Neural cell (in vitro differentiated cells): ENCODE measurements at regions not wholly inside any gene's neighbourhood (a gene's known extent, or its start where the extent isn't known, plus 50 kb on each side); places are given as distances from the start of the nearest gene placed in this dataset.

Experiments used
- H2AFZ ChIP-seq: fragments of 200-600, 300-800 bp; sonication (generic), shearing (Covaris generic); 2 replicates; pipeline ENCODE4 v1.6.0; 2014; ENCODE audit warnings: low read depth, mild to moderate bottlenecking, antibody characterized with exemption, low read length, moderate library complexity
- H3F3A ChIP-seq: fragments of 200-600 bp; shearing (Covaris generic); 2 replicates; pipeline ENCODE4 v1.6.1; 2016; ENCODE audit warnings: mild to moderate bottlenecking, moderate library complexity, mixed read lengths, antibody characterized with exemption, low read length; ENCODE audit not compliant: insufficient read depth, poor library complexity, severe bottlenecking
- H3K27ac ChIP-seq: fragments of 200-600, 300-800 bp; sonication (generic), shearing (Covaris generic); 2 replicates; pipeline ENCODE4 v1.5.1; 2014; ENCODE audit warnings: mild to moderate bottlenecking, low read length, moderate library complexity
- H3K27me3 ChIP-seq: fragments of 300-800, 200-600 bp; sonication (generic), shearing (Covaris generic); 2 replicates; pipeline ENCODE4 v1.6.0; 2014; ENCODE audit warnings: mild to moderate bottlenecking, low read depth, low read length, moderate library complexity; ENCODE audit not compliant: insufficient read depth
- H3K36me3 ChIP-seq: fragments of 300-800, 200-600 bp; sonication (generic), shearing (Covaris generic); 2 replicates; pipeline ENCODE4 v1.5.1; 2014; ENCODE audit warnings: mild to moderate bottlenecking, antibody characterized with exemption, low read length, moderate library complexity; ENCODE audit not compliant: insufficient read depth
- H3K4me2 ChIP-seq: fragments of 300-800, 200-600 bp; sonication (generic), shearing (Covaris generic); 2 replicates; pipeline ENCODE4 v1.6.0; 2014; ENCODE audit warnings: mild to moderate bottlenecking, low read length
- H3K4me3 ChIP-seq: fragments of 300-800, 200-600 bp; sonication (generic), shearing (Covaris generic); 2 replicates; pipeline ENCODE4 v1.5.1; 2014; ENCODE audit warnings: mild to moderate bottlenecking, low read length, moderate library complexity
- H3K79me2 ChIP-seq: fragments of 200-600 bp; shearing (Covaris generic); replicated peaks from 2 replicates; pipeline ENCODE4 v1.6.0; 2014; ENCODE audit warnings: mild to moderate bottlenecking, low read length, moderate library complexity; ENCODE audit not compliant: insufficient read depth
- H3K9ac ChIP-seq: fragments of 300-800, 200-600 bp; sonication (generic), shearing (Covaris generic); 2 replicates; pipeline ENCODE4 v1.6.1; 2016; ENCODE audit warnings: mild to moderate bottlenecking, low read length, mixed read lengths
- H3K9me2 ChIP-seq: fragments of 200-600 bp; shearing (Covaris generic); 2 replicates; pipeline ENCODE4 v1.6.1; 2016; ENCODE audit warnings: mild to moderate bottlenecking, low read length, mixed read lengths; ENCODE audit not compliant: insufficient read depth
- H3K9me3 ChIP-seq: fragments of 200-600, 300-800 bp; sonication (generic), shearing (Covaris generic); 2 replicates; pipeline ENCODE4 v1.6.1; 2016; ENCODE audit warnings: mild to moderate bottlenecking, mixed run types, low read length, moderate library complexity, mixed read lengths
- H4K20me1 ChIP-seq: fragments of 200-600 bp; shearing (Covaris generic); 2 replicates; pipeline ENCODE4 v1.6.1; 2016; ENCODE audit warnings: mild to moderate bottlenecking, mixed run types; ENCODE audit not compliant: insufficient read depth
- EP300 ChIP-seq: fragments of 450-650 bp; conservative IDR thresholded peaks from 2 replicates; pipeline ENCODE4 v1.6.1; 2014; ENCODE audit warnings: antibody characterized with exemption, mild to moderate bottlenecking, moderate library complexity; ENCODE audit not compliant: poor library complexity, severe bottlenecking
- EZH2 ChIP-seq: fragments of 200-600, 300-800 bp; shearing (Covaris generic), sonication (generic); IDR thresholded peaks from 2 replicates; pipeline ENCODE4 v1.6.1; 2014; ENCODE audit warnings: antibody characterized with exemption, low read length, borderline replicate concordance, mild to moderate bottlenecking; ENCODE audit not compliant: insufficient read depth, poor library complexity, severe bottlenecking
- MXI1 ChIP-seq: fragments of 450-650 bp; conservative IDR thresholded peaks from 2 replicates; pipeline ENCODE4 v1.6.1; 2014; ENCODE audit warnings: antibody characterized with exemption, mild to moderate bottlenecking; ENCODE audit not compliant: poor library complexity, severe bottlenecking
- POLR2AphosphoS5 ChIP-seq: IDR thresholded peaks from 2 replicates; pipeline ENCODE4 v1.6.1; 2012
- RAD21 ChIP-seq: fragments of 450-650 bp; conservative IDR thresholded peaks from 2 replicates; pipeline ENCODE4 v1.6.1; 2014; ENCODE audit warnings: antibody characterized with exemption, mild to moderate bottlenecking, moderate library complexity
- SMC3 ChIP-seq: fragments of 450-650 bp; conservative IDR thresholded peaks from 2 replicates; pipeline ENCODE4 v1.6.1; 2014; ENCODE audit warnings: antibody characterized with exemption, mild to moderate bottlenecking, moderate library complexity; ENCODE audit not compliant: poor library complexity
- TAF1 ChIP-seq: IDR thresholded peaks from 2 replicates; pipeline ENCODE4 v1.6.1; 2012; ENCODE audit warnings: low read depth
- TF ChIP-seq, protein P1 (sequence below): fragments of 450-650 bp; IDR thresholded peaks from 2 replicates; pipeline ENCODE4 v1.5.1; 2014; ENCODE audit warnings: antibody characterized with exemption, mild to moderate bottlenecking, moderate library complexity; ENCODE audit not compliant: poor library complexity, severe bottlenecking
- TF ChIP-seq, protein P2 (sequence below): IDR thresholded peaks from 2 replicates; pipeline ENCODE4 v1.6.1; 2012; ENCODE audit warnings: borderline replicate concordance

- H3K79me2 ChIP-seq: no peaks in the 10 kb centered on the region
- no peaks in the 10 kb centered on the region for H3K9me2 ChIP-seq
- no peaks in the 10 kb centered on the region for H4K20me1 ChIP-seq
- no peaks in the 10 kb centered on the region for H3K36me3 ChIP-seq
- H3K9me3 ChIP-seq: no peaks in the 10 kb centered on the region
- TF ChIP-seq RAD21 (peak; percentile 17), EZH2 (no peak), MXI1 (no peak), TAF1 (no peak), POLR2AphosphoS5 (peak; percentile 74), SMC3 (no peak), EP300 (peak; percentile 96)
- TF ChIP-seq, protein P1, sequence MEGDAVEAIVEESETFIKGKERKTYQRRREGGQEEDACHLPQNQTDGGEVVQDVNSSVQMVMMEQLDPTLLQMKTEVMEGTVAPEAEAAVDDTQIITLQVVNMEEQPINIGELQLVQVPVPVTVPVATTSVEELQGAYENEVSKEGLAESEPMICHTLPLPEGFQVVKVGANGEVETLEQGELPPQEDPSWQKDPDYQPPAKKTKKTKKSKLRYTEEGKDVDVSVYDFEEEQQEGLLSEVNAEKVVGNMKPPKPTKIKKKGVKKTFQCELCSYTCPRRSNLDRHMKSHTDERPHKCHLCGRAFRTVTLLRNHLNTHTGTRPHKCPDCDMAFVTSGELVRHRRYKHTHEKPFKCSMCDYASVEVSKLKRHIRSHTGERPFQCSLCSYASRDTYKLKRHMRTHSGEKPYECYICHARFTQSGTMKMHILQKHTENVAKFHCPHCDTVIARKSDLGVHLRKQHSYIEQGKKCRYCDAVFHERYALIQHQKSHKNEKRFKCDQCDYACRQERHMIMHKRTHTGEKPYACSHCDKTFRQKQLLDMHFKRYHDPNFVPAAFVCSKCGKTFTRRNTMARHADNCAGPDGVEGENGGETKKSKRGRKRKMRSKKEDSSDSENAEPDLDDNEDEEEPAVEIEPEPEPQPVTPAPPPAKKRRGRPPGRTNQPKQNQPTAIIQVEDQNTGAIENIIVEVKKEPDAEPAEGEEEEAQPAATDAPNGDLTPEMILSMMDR: no peak
- TF ChIP-seq, protein P2, sequence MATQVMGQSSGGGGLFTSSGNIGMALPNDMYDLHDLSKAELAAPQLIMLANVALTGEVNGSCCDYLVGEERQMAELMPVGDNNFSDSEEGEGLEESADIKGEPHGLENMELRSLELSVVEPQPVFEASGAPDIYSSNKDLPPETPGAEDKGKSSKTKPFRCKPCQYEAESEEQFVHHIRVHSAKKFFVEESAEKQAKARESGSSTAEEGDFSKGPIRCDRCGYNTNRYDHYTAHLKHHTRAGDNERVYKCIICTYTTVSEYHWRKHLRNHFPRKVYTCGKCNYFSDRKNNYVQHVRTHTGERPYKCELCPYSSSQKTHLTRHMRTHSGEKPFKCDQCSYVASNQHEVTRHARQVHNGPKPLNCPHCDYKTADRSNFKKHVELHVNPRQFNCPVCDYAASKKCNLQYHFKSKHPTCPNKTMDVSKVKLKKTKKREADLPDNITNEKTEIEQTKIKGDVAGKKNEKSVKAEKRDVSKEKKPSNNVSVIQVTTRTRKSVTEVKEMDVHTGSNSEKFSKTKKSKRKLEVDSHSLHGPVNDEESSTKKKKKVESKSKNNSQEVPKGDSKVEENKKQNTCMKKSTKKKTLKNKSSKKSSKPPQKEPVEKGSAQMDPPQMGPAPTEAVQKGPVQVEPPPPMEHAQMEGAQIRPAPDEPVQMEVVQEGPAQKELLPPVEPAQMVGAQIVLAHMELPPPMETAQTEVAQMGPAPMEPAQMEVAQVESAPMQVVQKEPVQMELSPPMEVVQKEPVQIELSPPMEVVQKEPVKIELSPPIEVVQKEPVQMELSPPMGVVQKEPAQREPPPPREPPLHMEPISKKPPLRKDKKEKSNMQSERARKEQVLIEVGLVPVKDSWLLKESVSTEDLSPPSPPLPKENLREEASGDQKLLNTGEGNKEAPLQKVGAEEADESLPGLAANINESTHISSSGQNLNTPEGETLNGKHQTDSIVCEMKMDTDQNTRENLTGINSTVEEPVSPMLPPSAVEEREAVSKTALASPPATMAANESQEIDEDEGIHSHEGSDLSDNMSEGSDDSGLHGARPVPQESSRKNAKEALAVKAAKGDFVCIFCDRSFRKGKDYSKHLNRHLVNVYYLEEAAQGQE: peak; percentile 97
- H3K4me3 ChIP-seq: peak overlapping the region; percentile 45
- H3K27ac ChIP-seq: peak overlapping the region; percentile 77
- no peak overlapping the region for H2AFZ ChIP-seq
- H3K9ac ChIP-seq: peak overlapping the region; percentile 39
- H3K4me2 ChIP-seq: peak overlapping the region; percentile 31
- no peaks in the 10 kb centered on the region for H3F3A ChIP-seq
- H3K27me3 ChIP-seq: no peaks in the 10 kb centered on the region
These were observed 134.8 kb upstream of the NTM start for GRCh38 chr11:131235328-131236298.

DNA sequence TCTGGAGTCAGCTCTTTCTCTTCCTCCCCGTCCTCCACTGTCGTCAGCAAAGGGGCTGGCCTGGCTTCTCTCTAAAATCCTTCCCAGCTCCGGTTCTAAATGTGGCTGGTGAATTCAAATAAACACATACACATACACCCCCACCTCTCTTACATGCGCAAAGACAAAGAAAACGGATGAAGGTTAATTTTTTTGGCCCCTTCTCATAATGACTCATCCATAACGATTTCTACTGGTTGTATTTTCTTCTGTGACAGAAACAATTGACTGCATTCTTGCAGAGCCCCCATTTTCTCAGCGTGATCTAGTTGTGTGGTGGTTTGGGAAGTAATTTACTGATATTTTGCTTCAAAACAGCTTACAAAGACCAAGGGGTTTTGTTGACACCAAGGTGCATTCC, 130.0 kb upstream of the NTM start:
- Histone ChIP-seq H3K4me2 (no peak overlapping the region), H2AFZ (no peak overlapping the region), H4K20me1 (no peaks in the 10 kb centered on the region), H3K9ac (no peak overlapping the region), H3F3A (no peaks in the 10 kb centered on the region), H3K4me3 (no peak overlapping the region), H3K36me3 (no peaks in the 10 kb centered on the region), H3K9me3 (no peaks in the 10 kb centered on the region), H3K9me2 (no peaks in the 10 kb centered on the region), H3K79me2 (no peaks in the 10 kb centered on the region), H3K27ac (no peak overlapping the region), H3K27me3 (no peaks in the 10 kb centered on the region)
- TF ChIP-seq POLR2AphosphoS5 (no peak), TAF1 (no peak), MXI1 (no peak), EZH2 (no peak), SMC3 (no peak), EP300 (no peak), RAD21 (no peak)
- TF ChIP-seq, protein P2: no peak
- TF ChIP-seq, protein P1: no peak
